ENCODE measurements at regions not wholly inside any gene's neighbourhood (a gene's known extent, or its start where the extent isn't known, plus 50 kb on each side); places are given as distances from the start of the nearest gene placed in this dataset.

DNA sequence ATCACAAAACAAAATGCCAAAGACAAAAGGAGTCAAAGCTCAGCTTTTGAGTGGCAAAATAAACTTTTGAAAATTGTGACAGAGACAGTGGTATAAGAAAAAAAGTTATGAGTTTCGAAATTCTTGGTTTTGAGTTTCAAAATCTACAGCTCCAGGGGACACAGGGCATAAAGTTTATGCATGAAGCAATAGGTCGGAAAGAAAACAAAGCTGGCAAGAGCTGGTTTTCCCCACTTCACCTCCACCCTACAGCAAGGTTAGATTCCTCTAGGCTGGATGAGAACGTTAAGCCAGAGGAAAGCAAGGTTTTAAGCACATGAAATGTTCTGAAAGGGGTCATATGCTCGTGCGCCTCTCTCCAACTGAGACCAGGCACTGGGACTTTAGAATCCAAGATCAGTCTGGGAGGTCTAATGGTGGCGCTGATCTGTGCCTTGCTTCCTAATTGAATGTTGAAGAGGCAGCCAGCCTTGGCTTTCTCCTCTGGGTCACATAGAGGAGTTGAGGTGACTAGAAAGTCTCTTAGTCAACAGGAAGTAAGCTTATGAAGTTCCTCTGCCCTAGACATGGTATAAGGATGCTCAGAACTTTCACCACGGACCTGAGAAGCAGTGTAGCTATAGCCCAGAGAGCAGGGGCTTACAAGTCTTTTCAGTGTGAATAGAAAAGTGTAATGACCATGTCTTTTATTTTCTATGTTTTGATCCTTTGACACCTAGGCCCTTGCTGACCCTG, 167.7 kb upstream of the DMAC1 start:
- Histone ChIP-seq H3K4me3 (ENCODE audit: low read length) (no peak overlapping the region), H3K36me3 (ENCODE audit: insufficient read depth, low read depth, low read length) (no peaks in the 10 kb centered on the region), H3K27me3 (ENCODE audit: insufficient read depth, low read length) (no peaks in the 10 kb centered on the region), H3K4me1 (ENCODE audit: insufficient read depth, low read length) (peaks cover 7% of the 10 kb centered on the region), H3K27ac (ENCODE audit: low read length) (no peak overlapping the region), H3K9me3 (ENCODE audit: insufficient read depth, low read depth, low read length) (no peaks in the 10 kb centered on the region), H3K9ac (ENCODE audit: low read depth, low read length) (no peak overlapping the region)

DNA sequence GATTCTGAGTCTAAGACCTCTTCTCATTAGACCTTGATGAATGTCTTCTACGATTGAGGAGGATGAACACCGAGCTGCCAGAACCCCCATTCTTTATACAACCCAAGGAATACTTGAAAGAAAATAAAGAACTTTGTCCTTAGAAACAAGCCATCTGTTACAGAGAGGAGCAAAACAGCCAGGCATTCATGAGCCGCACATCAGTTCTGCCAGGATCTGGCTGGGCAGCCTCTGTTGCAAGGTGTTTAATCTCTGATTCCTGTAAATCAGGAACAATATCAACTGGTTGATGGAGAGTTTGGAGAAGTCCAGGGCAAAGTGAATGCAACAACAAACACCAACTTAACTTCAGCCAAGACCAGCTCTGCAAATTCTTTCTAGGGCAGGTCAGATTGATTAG, 165.5 kb upstream of the DMAC1 start:
- H3K4me3 ChIP-seq (ENCODE audit: low read length) = no peak overlapping the region

DNA sequence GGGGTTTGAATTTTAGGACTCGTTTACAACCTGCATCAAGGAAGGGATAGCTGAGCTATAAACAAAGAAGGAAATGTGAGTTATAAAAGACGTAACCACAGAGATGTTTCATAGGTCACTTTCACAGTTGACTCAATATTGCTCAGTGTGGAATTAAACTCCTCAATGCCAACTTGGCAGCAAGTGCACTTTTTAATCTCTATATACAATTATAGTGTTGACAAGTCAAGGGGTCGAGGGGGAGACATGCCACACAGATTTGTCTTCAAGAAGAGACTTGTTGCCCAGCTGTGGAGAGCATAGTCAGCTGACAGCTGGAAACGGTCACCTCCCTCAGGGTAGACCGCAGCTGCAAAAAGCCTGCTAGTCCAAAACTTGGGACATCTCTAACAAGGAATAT, 163.4 kb upstream of the DMAC1 start:
- no peak overlapping the region for H3K4me3 ChIP-seq (ENCODE audit: low read length)
- no peak overlapping the region for H3K27ac ChIP-seq (ENCODE audit: low read length)
- H3K36me3 ChIP-seq (ENCODE audit: insufficient read depth, low read depth, low read length) = no peaks in the 10 kb centered on the region
- H3K9ac ChIP-seq (ENCODE audit: low read depth, low read length) = no peak overlapping the region
- no peaks in the 10 kb centered on the region for H3K9me3 ChIP-seq (ENCODE audit: insufficient read depth, low read depth, low read length)
- H3K4me1 ChIP-seq (ENCODE audit: insufficient read depth, low read length) = peaks cover 7% of the 10 kb centered on the region
- no peaks in the 10 kb centered on the region for H3K27me3 ChIP-seq (ENCODE audit: insufficient read depth, low read length)

More for the DNA sequence above, 165.5 kb upstream of the DMAC1 start:
- no peak overlapping the region for H3K27ac ChIP-seq (ENCODE audit: low read length)
- H3K4me1 ChIP-seq (ENCODE audit: insufficient read depth, low read length) = peaks cover 7% of the 10 kb centered on the region
- H3K36me3 ChIP-seq (ENCODE audit: insufficient read depth, low read depth, low read length) = no peaks in the 10 kb centered on the region
- no peaks in the 10 kb centered on the region for H3K27me3 ChIP-seq (ENCODE audit: insufficient read depth, low read length)
- no peaks in the 10 kb centered on the region for H3K9me3 ChIP-seq (ENCODE audit: insufficient read depth, low read depth, low read length)
- H3K9ac ChIP-seq (ENCODE audit: low read depth, low read length) = no peak overlapping the region

DNA sequence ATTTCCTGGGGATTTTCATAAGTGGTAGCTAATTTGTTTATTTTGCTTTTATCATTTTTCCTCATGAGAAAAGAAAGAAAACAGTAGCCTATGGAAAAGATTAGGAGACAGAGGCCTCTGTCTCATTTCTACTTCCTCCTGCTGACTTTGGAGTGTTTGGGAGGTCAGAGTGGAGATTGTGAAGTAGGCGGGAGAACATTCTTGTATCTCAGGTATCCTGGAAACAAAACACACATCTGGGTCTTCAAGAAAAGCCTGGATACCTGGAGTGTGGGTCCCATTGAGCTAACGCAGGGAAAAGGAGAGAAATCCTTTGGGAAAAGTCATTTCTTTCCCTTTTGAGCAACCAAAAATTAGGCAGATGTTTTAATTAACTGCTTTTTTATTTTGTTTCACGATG, 161.5 kb upstream of the DMAC1 start:
- no peak overlapping the region for H3K4me3 ChIP-seq (ENCODE audit: low read length)
- H3K9me3 ChIP-seq (ENCODE audit: insufficient read depth, low read depth, low read length) = no peaks in the 10 kb centered on the region
- H3K36me3 ChIP-seq (ENCODE audit: insufficient read depth, low read depth, low read length) = no peaks in the 10 kb centered on the region
- H3K27me3 ChIP-seq (ENCODE audit: insufficient read depth, low read length) = no peaks in the 10 kb centered on the region
- no peaks in the 10 kb centered on the region for H3K4me1 ChIP-seq (ENCODE audit: insufficient read depth, low read length)
- no peak overlapping the region for H3K27ac ChIP-seq (ENCODE audit: low read length)
- no peak overlapping the region for H3K9ac ChIP-seq (ENCODE audit: low read depth, low read length)

DNA sequence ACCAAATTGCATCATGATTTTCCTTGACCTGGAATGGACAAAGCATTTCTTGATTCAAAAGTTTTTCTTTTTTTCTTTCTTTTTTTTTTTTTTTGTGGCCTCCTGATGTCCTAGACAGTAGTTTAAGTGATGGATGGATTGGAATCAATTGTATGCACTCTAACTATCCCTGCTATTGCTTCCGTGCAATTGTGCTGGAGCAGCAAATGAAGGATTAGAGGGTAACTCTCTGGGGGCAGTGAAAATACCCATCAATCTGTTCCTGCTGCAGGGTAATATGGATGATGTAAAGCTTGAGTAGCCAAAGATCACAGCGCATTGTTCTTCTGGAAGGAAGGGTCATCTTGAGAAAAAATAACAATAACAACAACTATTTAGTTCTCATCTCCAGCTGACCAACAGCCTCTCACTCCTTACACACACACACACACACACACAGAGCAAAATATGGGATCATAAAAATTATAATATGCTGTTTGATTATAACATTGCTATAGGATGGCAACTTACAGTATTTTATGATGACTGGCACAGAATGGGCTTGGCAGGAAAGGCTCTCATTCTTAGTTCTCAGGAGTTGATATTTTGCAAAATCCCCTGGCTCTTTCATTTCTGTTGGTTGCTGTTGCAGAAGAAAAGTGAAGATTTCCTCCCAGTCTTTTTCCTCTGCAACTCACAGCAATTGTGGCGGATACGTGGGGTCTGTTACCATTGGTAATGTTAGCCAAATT, 160.9 kb upstream of the DMAC1 start:
- Histone ChIP-seq H3K27me3 (ENCODE audit: insufficient read depth, low read length) (no peaks in the 10 kb centered on the region), H3K9me3 (ENCODE audit: insufficient read depth, low read depth, low read length) (no peaks in the 10 kb centered on the region), H3K27ac (ENCODE audit: low read length) (no peak overlapping the region), H3K4me3 (ENCODE audit: low read length) (no peak overlapping the region), H3K36me3 (ENCODE audit: insufficient read depth, low read depth, low read length) (no peaks in the 10 kb centered on the region), H3K4me1 (ENCODE audit: insufficient read depth, low read length) (no peaks in the 10 kb centered on the region), H3K9ac (ENCODE audit: low read depth, low read length) (no peak overlapping the region)

DNA sequence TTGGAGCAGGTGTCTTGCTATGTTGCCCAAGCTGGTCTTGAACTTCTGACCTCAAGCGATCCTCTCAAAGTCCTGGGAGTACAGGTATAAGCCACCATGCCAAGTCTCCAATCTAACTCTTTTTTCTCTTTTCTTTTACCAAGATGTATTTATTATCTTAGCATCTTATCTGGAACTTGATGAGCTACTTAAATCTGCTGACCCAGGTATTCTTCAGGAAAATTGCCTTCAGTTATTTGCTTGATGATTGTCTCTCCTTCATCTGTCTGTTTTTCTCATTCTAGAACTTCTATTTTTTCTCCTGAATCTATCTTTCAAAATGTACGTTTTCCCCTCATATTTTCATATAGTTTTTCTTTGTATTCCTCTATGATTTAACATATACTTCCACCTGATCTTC, 158.2 kb upstream of the DMAC1 start:
- Histone ChIP-seq H3K9me3 (ENCODE audit: insufficient read depth, low read depth, low read length) (no peaks in the 10 kb centered on the region), H3K27ac (ENCODE audit: low read length) (no peak overlapping the region), H3K4me3 (ENCODE audit: low read length) (no peak overlapping the region), H3K27me3 (ENCODE audit: insufficient read depth, low read length) (no peaks in the 10 kb centered on the region), H3K4me1 (ENCODE audit: insufficient read depth, low read length) (no peaks in the 10 kb centered on the region), H3K36me3 (ENCODE audit: insufficient read depth, low read depth, low read length) (no peaks in the 10 kb centered on the region), H3K9ac (ENCODE audit: low read depth, low read length) (no peak overlapping the region)

DNA sequence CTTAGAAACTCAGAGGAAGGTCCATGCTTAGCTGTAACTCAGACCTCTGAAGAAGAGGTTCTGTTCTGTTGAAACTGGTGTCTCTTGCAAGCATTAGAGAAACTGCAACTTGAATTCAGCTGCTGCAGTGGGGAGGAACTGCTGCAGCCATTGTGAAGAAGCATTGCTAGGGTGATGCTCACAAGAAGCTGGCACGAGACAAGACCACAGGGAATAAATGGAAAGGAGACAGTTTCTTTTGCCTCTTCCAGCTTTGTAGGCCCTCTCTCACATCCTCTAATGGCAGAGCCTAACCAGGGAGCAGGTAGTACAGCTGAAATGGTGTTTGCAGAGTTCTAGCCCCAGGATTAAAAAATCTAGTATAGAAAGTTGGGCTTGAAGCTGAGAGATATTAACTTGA, 148.0 kb upstream of the DMAC1 start:
- H3K4me3 ChIP-seq (ENCODE audit: low read length) = no peak overlapping the region
- no peaks in the 10 kb centered on the region for H3K9me3 ChIP-seq (ENCODE audit: insufficient read depth, low read depth, low read length)
- no peaks in the 10 kb centered on the region for H3K4me1 ChIP-seq (ENCODE audit: insufficient read depth, low read length)
- no peaks in the 10 kb centered on the region for H3K36me3 ChIP-seq (ENCODE audit: insufficient read depth, low read depth, low read length)
- H3K27me3 ChIP-seq (ENCODE audit: insufficient read depth, low read length) = no peaks in the 10 kb centered on the region
- no peak overlapping the region for H3K27ac ChIP-seq (ENCODE audit: low read length)
- no peak overlapping the region for H3K9ac ChIP-seq (ENCODE audit: low read depth, low read length)

DNA sequence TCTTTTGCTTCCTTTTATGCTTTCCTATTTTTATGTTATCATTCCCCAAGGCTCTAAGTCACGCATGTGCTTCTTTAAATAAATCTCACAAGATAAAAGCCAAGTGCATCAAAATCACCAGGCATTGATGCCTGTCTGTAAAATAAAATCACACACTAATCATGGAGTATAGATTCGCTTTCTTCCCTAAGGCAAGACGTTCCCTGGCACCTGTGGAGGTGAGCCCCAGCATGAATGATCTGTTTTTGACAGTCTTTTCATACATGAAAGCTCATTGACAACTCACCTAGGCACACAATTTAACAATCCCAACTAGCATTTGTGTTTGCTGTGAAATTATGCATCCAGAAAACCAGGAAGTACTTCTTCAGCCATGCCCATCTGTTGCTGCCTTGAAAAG, 146.9 kb upstream of the DMAC1 start:
- H3K27me3 ChIP-seq (ENCODE audit: insufficient read depth, low read length) = no peaks in the 10 kb centered on the region
- H3K9me3 ChIP-seq (ENCODE audit: insufficient read depth, low read depth, low read length) = no peaks in the 10 kb centered on the region
- no peak overlapping the region for H3K4me3 ChIP-seq (ENCODE audit: low read length)
- no peaks in the 10 kb centered on the region for H3K4me1 ChIP-seq (ENCODE audit: insufficient read depth, low read length)
- no peak overlapping the region for H3K27ac ChIP-seq (ENCODE audit: low read length)
- no peaks in the 10 kb centered on the region for H3K36me3 ChIP-seq (ENCODE audit: insufficient read depth, low read depth, low read length)
- no peak overlapping the region for H3K9ac ChIP-seq (ENCODE audit: low read depth, low read length)

DNA sequence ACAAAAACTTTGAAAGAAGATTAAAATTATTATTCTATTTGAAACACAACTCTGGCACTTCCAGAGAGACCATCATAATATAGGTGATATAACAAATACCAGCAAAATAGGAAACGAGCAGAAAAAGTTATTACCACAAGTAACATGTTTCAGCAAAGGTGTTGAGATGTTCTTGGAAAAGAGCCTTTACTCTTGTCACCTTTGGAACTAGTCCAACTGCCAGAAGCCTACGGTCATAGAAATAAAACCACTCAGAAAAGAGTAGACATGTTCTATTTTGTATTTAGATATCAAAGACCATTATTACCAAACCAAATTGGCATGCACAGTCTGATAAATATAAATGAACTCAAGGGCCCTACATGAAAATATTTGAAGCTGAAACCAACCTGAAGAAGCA, 145.0 kb upstream of the DMAC1 start:
- Histone ChIP-seq H3K36me3 (ENCODE audit: insufficient read depth, low read depth, low read length) (no peaks in the 10 kb centered on the region), H3K27ac (ENCODE audit: low read length) (no peak overlapping the region), H3K9ac (ENCODE audit: low read depth, low read length) (no peak overlapping the region), H3K27me3 (ENCODE audit: insufficient read depth, low read length) (no peaks in the 10 kb centered on the region), H3K9me3 (ENCODE audit: insufficient read depth, low read depth, low read length) (peaks cover 7% of the 10 kb centered on the region), H3K4me3 (ENCODE audit: low read length) (no peak overlapping the region), H3K4me1 (ENCODE audit: insufficient read depth, low read length) (no peaks in the 10 kb centered on the region)

DNA sequence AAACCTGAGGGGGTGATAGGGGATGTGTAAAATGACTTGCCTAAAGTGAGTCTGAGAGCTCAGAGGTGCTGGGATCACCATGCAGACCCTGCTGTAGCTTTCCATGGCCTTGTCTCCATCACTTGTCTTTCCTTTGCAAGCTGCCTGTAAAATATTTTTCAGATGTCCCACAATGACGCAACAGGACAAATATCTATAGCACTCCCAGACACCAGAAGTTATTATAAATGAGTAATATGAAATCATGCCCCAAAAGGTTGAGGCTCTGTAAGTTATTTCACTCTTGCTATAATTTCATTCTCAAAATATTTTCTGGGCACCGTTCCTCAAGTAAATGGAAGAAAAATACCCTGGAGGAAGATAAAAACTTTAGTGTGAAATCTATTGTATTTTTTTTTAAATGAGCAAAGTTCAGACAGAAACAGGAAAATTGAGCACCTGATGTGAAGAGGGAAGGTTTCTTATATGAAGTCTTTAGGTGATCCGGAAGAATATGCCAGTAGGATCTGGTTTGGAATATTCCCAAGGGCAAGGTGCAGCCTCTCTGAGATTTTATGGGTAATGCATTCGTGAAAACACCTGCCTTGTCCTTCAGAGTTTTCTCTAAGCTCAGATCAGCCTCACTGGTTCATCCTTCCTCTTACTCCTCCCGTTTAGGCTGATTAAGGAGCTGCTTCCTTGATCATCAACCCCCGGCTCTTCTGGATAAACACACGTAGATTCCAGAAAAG, 138.3 kb upstream of the DMAC1 start:
- Histone ChIP-seq H3K4me1 (ENCODE audit: insufficient read depth, low read length) (no peaks in the 10 kb centered on the region), H3K27ac (ENCODE audit: low read length) (no peak overlapping the region), H3K4me3 (ENCODE audit: low read length) (no peak overlapping the region), H3K27me3 (ENCODE audit: insufficient read depth, low read length) (no peaks in the 10 kb centered on the region), H3K9ac (ENCODE audit: low read depth, low read length) (no peak overlapping the region), H3K9me3 (ENCODE audit: insufficient read depth, low read depth, low read length) (peaks cover 12% of the 10 kb centered on the region), H3K36me3 (ENCODE audit: insufficient read depth, low read depth, low read length) (no peaks in the 10 kb centered on the region)

DNA sequence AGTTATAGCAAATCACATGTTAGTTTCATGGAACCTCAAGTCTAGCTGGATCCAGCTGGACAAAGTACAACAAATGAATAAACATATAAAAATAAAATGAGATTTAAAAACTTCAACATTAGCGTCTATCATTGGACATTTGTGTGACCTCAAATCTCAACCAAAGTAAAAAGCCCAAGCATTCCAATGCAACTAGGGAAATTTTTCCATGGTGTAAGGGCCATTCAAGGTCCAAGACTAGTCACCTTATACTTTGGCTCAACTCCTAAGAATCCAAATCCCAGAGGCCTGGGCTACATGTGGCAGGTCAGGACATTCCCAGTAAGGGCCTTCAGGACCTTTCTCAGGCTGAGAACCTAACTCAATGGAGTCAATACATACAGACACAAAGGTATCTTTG, 137.4 kb upstream of the DMAC1 start:
- Histone ChIP-seq H3K9ac (ENCODE audit: low read depth, low read length) (no peak overlapping the region), H3K4me3 (ENCODE audit: low read length) (no peak overlapping the region), H3K4me1 (ENCODE audit: insufficient read depth, low read length) (no peaks in the 10 kb centered on the region), H3K36me3 (ENCODE audit: insufficient read depth, low read depth, low read length) (no peaks in the 10 kb centered on the region), H3K27ac (ENCODE audit: low read length) (no peak overlapping the region), H3K27me3 (ENCODE audit: insufficient read depth, low read length) (no peaks in the 10 kb centered on the region), H3K9me3 (ENCODE audit: insufficient read depth, low read depth, low read length) (peaks cover 12% of the 10 kb centered on the region)

DNA sequence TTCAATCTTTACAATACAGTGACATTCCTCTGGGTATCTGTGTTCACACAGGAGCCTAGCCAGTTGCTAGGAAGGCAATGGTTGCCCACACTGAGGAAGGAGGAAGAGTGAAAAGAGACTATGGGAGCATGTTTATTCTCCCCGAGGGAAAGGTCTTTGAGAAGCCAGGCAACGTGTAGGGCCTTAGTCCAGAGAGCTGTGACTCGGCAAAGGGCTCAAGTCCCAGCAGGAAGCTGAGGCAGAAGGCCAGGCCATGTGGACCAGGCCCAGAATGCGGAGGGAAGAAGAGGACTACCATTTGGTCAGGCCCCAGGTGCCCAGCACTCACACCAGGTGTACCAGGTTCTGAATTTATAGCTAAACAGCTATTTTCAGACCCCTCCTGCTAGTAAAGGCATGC, 136.6 kb upstream of the DMAC1 start:
- Histone ChIP-seq H3K27ac (ENCODE audit: low read length) (no peak overlapping the region), H3K9me3 (ENCODE audit: insufficient read depth, low read depth, low read length) (peaks cover 12% of the 10 kb centered on the region), H3K4me3 (ENCODE audit: low read length) (no peak overlapping the region), H3K36me3 (ENCODE audit: insufficient read depth, low read depth, low read length) (no peaks in the 10 kb centered on the region), H3K4me1 (ENCODE audit: insufficient read depth, low read length) (no peaks in the 10 kb centered on the region), H3K27me3 (ENCODE audit: insufficient read depth, low read length) (no peaks in the 10 kb centered on the region), H3K9ac (ENCODE audit: low read depth, low read length) (no peak overlapping the region)

All from iPS-20b (cell line).